HG03039 (cell line): ENCODE measurements at regions not wholly inside any gene's neighbourhood (a gene's known extent, or its start where the extent isn't known, plus 50 kb on each side); places are given as distances from the start of the nearest gene placed in this dataset.

Experiments used
- ATAC-seq: cut with Tn5 transposase; IDR thresholded peaks from one replicate; pipeline ENCODE4 v1.9.1; 2021; ENCODE audit warnings: mild to moderate bottlenecking, moderate library complexity; ENCODE audit not compliant: unreplicated experiment

- ATAC-seq, result no peak
These were observed 90.1 kb upstream of the FAM169A start for GRCh38 chr5:74956278-74956677.

- ATAC-seq, result no peak
These were observed 88.7 kb upstream of the FAM169A start for GRCh38 chr5:74954919-74955318.

GRCh38 chr5:74953937-74954720 lies 87.9 kb upstream of the FAM169A start:
- ATAC-seq, result no peak

- ATAC-seq, result no peak
These were observed 87.4 kb upstream of the FAM169A start for GRCh38 chr5:74953554-74953936.

- ATAC-seq, result no peak
These were observed 86.2 kb upstream of the FAM169A start for GRCh38 chr5:74952406-74952805.

GRCh38 chr5:74951865-74952264 lies 85.7 kb upstream of the FAM169A start:
- ATAC-seq, result no peak

- no peak for ATAC-seq
These were observed 84.8 kb upstream of the FAM169A start for GRCh38 chr5:74950836-74951515.

- ATAC-seq, result no peak
These were observed 83.8 kb upstream of the FAM169A start for GRCh38 chr5:74949976-74950375.

- ATAC-seq, result no peak
These were observed 81.9 kb upstream of the FAM169A start for GRCh38 chr5:74948031-74948546.

- no peak for ATAC-seq
These were observed 80.3 kb upstream of the FAM169A start for GRCh38 chr5:74946471-74946870.

- peak; percentile 71 for ATAC-seq
These were observed 79.5 kb upstream of the FAM169A start for GRCh38 chr5:74945561-74946165.

- no peak for ATAC-seq
These were observed 77.7 kb upstream of the FAM169A start for GRCh38 chr5:74943905-74944304.

GRCh38 chr5:74942622-74943286 lies 76.6 kb upstream of the FAM169A start:
- ATAC-seq, result no peak

- no peak for ATAC-seq
These were observed 74.7 kb upstream of the FAM169A start for GRCh38 chr5:74940782-74941353.

GRCh38 chr5:74938250-74938933 lies 72.2 kb upstream of the FAM169A start:
- ATAC-seq, result no peak

GRCh38 chr5:74935752-74936091 lies 69.5 kb upstream of the FAM169A start:
- no peak for ATAC-seq

- no peak for ATAC-seq
These were observed 69.0 kb upstream of the FAM169A start for GRCh38 chr5:74934949-74935751.

- ATAC-seq, result no peak
These were observed 61.1 kb upstream of the FAM169A start for GRCh38 chr5:74927336-74927735.

- ATAC-seq, result no peak
These were observed 53.3 kb upstream of the FAM169A start for GRCh38 chr5:74919487-74919886.

GRCh38 chr5:74919041-74919440 lies 52.9 kb upstream of the FAM169A start:
- ATAC-seq, result no peak
